GM12878 (cell line): ENCODE measurements at regions not wholly inside any gene's neighbourhood (a gene's known extent, or its start where the extent isn't known, plus 50 kb on each side); places are given as distances from the start of the nearest gene placed in this dataset.

ENCODE experiments used
- ATAC-seq: fragments of 200-7000 bp; cut with Tn5 transposase; 3 replicates; pipeline ENCODE4 v1.9.1; 2020; ENCODE audit warnings: mild to moderate bottlenecking, moderate library complexity
- BruUV-seq: library from RNA; stranded (reverse); fragments of 400-500 nt; replicated peaks from 2 replicates; lab custom pipeline; 2021; lab: Mats Ljungman, UMichigan
- CTCF ChIA-PET: fragments of 300-600 bp; sonication (Branson Sonifier 250); formaldehyde crosslinking; extraction: SDS; loops from one replicate; lab custom pipeline; 2021; ENCODE audit warnings: inconsistent platforms; lab: Yijun Ruan, JAX
- POLR2A ChIA-PET: fragments of 350-600 bp; formaldehyde crosslinking; extraction: SDS; loops from one replicate; lab custom pipeline; 2021; ENCODE audit warnings: inconsistent platforms; lab: Charles Lee
- RAD21 ChIA-PET: fragments of 300-600 bp; sonication (Branson Sonifier 250); formaldehyde crosslinking; loops from one replicate; lab custom pipeline; 2023; ENCODE audit warnings: antibody characterized with exemption; ENCODE audit not compliant: unreplicated experiment; lab: Charles Lee
- SMC1A ChIA-PET: fragments of 300-600 bp; sonication (Branson Sonifier 250); formaldehyde crosslinking; loops from one replicate; lab custom pipeline; 2023; ENCODE audit not compliant: unreplicated experiment, uncharacterized antibody; lab: Charles Lee
- DNase-seq: peaks from one replicate; pipeline ENCODE4 v3.0.0-alpha.2; 2011; ENCODE audit warnings: low read depth, low spot score
- FAIRE-seq: peaks from 3 replicates; lab custom pipeline; 2011; peaks lifted over from hg19 to GRCh38; lab: Jason Lieb, UNC
- H2AFZ ChIP-seq: 2 replicates; pipeline ENCODE4 v1.6.0; 2011; ENCODE audit warnings: low read depth, low read length, control low read depth; ENCODE audit not compliant: control insufficient read depth
- H3K27ac ChIP-seq: 2 replicates; pipeline ENCODE4 v1.5.1; 2011; ENCODE audit warnings: control low read depth; ENCODE audit not compliant: control insufficient read depth, insufficient read depth
- H3K27me3 ChIP-seq, 2 experiments: replicated peaks in 1 of 2; 2 replicates each; pipeline versions ENCODE4 v1.6.0 to v1.6.1; 2011; ENCODE audit warnings: low read length in 1 of 2; ENCODE audit not compliant: control insufficient read depth in 2 of 2, insufficient read depth in 2 of 2
- H3K36me3 ChIP-seq, 2 experiments: 2 replicates each; pipeline ENCODE4 v1.5.1; 2011; ENCODE audit warnings: low read length in 1 of 2; ENCODE audit not compliant: control insufficient read depth in 2 of 2, insufficient read depth in 2 of 2
- H3K4me1 ChIP-seq: 2 replicates; pipeline ENCODE4 v1.6.1; 2011; ENCODE audit warnings: mild to moderate bottlenecking, low read length, moderate library complexity, mixed read lengths; ENCODE audit not compliant: control insufficient read depth, insufficient read depth
- H3K4me2 ChIP-seq: 2 replicates; pipeline ENCODE4 v1.6.0; 2011; ENCODE audit warnings: control low read depth; ENCODE audit not compliant: control insufficient read depth, insufficient read depth
- H3K4me3 ChIP-seq: fragments of 200-600 bp; sonication (generic); 2 replicates; pipeline ENCODE4 v1.5.1; 2016
- H3K79me2 ChIP-seq: 2 replicates; pipeline ENCODE4 v1.6.0; 2011; ENCODE audit warnings: low read length; ENCODE audit not compliant: control insufficient read depth, insufficient read depth
- H3K9ac ChIP-seq: 2 replicates; pipeline ENCODE4 v1.8.0; 2011; ENCODE audit warnings: low read length, control low read depth, mixed read lengths; ENCODE audit not compliant: control insufficient read depth, insufficient read depth
- H3K9me3 ChIP-seq: replicated peaks from 3 replicates; pipeline ENCODE4 v1.5.1; 2011; ENCODE audit warnings: mild to moderate bottlenecking, low read length; ENCODE audit not compliant: control insufficient read depth, insufficient read depth
- H4K20me1 ChIP-seq: 2 replicates; pipeline ENCODE4 v1.6.0; 2011; ENCODE audit not compliant: control insufficient read depth, insufficient read depth
- GATAD2B ChIP-seq: fragments of 450-650 bp; conservative IDR thresholded peaks from 2 replicates; pipeline ENCODE4 v1.6.1; 2017; ENCODE audit warnings: low read depth, mild to moderate bottlenecking, moderate library complexity
- HCFC1 ChIP-seq: fragments of 150-350 bp; IDR thresholded peaks from 2 replicates; pipeline ENCODE4 v1.6.1; 2014; ENCODE audit warnings: low read length
- HDAC2 ChIP-seq: fragments of 200-600 bp; sonication (generic); IDR thresholded peaks from 2 replicates; pipeline ENCODE4 v1.6.1; 2017
- MYB ChIP-seq: fragments of 150-350 bp; IDR thresholded peaks from 2 replicates; pipeline ENCODE4 v1.6.1; 2014; ENCODE audit warnings: mild to moderate bottlenecking, low read depth, low read length, borderline replicate concordance
- RAD51 ChIP-seq: fragments of 450-650 bp; IDR thresholded peaks from 2 replicates; pipeline ENCODE4 v1.6.1; 2016; ENCODE audit warnings: moderate library complexity, mild to moderate bottlenecking, inconsistent platforms
- RB1 ChIP-seq: fragments of 450-650 bp; formaldehyde crosslinking; IDR thresholded peaks from 2 replicates; pipeline ENCODE4 v1.6.1; 2017; ENCODE audit warnings: mild to moderate bottlenecking, borderline replicate concordance
- RFX5 ChIP-seq: IDR thresholded peaks from 2 replicates; pipeline ENCODE4 v1.6.1; 2011; ENCODE audit warnings: low read depth, low read length, improper control_type of control experiment
- SRF ChIP-seq, 2 experiments: IDR thresholded peaks; 2 replicates each; pipeline ENCODE4 v1.6.1; 2011; ENCODE audit warnings: low read depth in 2 of 2, low read length in 2 of 2, mild to moderate bottlenecking in 1 of 2, moderate library complexity in 1 of 2
- ZNF207 ChIP-seq: fragments of 450-650 bp; IDR thresholded peaks from 2 replicates; pipeline ENCODE4 v1.6.1; 2014; ENCODE audit warnings: antibody characterized with exemption, mild to moderate bottlenecking, borderline replicate concordance
- ZZZ3 ChIP-seq: IDR thresholded peaks from 2 replicates; pipeline ENCODE4 v1.6.1; 2011; ENCODE audit warnings: low read depth; ENCODE audit not compliant: control insufficient read depth, insufficient read length
- WGBS: methylation state at CpG from one replicate; pipeline ENCODE4 v1.1.6; 2016; ENCODE audit warnings: low lambda C conversion rate; ENCODE audit not compliant: insufficient replicate concordance, insufficient coverage; ENCODE audit errors: missing lambda C conversion rate; 5-methylcytosine and 5-hydroxymethylcytosine counted together
- in situ Hi-C: fragments of 300-500 bp; cut with MboI; formaldehyde crosslinking; loops from 9 replicates; pipeline ENCODE4 v1.14.3; 2018; ENCODE audit warnings: mixed read lengths
- intact Hi-C: fragments of 100-400 bp; cut with micrococcal nuclease; formaldehyde crosslinking; loops from one replicate; pipeline ENCODE4 v1.14.2; 2022; ENCODE audit not compliant: unreplicated experiment
- TF ChIP-seq, protein P1 (sequence below): fragments of 450-650 bp; IDR thresholded peaks from 2 replicates; pipeline ENCODE4 v1.6.1; 2018; ENCODE audit warnings: borderline replicate concordance, mild to moderate bottlenecking; ENCODE audit not compliant: partially characterized antibody
- TF ChIP-seq, protein P2 (sequence below): IDR thresholded peaks from 2 replicates; pipeline ENCODE4 v1.6.1; 2011; ENCODE audit warnings: borderline replicate concordance, low read depth, mild to moderate bottlenecking, moderate library complexity, low read length; ENCODE audit not compliant: insufficient read depth, poor library complexity, severe bottlenecking

DNA sequence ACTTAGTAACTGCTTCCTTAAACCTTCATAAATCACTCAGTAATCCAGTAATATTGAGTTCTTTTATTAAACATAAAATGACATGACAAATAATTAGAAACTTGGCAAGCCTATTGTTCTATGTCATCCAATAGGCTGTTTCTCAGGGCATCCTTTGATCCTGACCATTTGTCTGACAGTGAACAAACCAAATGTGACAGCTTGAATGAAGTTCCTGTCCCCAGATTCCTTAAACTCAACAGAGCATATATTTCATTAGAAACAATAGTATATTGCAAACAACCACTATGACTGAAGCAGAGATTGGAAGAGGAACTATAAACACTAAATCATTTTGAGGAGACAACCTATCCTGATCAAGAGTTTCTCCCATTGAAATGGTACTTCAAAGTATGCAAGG is 113.6 kb upstream of the MDFIC2 start (continued):
- TF ChIP-seq, protein P1, sequence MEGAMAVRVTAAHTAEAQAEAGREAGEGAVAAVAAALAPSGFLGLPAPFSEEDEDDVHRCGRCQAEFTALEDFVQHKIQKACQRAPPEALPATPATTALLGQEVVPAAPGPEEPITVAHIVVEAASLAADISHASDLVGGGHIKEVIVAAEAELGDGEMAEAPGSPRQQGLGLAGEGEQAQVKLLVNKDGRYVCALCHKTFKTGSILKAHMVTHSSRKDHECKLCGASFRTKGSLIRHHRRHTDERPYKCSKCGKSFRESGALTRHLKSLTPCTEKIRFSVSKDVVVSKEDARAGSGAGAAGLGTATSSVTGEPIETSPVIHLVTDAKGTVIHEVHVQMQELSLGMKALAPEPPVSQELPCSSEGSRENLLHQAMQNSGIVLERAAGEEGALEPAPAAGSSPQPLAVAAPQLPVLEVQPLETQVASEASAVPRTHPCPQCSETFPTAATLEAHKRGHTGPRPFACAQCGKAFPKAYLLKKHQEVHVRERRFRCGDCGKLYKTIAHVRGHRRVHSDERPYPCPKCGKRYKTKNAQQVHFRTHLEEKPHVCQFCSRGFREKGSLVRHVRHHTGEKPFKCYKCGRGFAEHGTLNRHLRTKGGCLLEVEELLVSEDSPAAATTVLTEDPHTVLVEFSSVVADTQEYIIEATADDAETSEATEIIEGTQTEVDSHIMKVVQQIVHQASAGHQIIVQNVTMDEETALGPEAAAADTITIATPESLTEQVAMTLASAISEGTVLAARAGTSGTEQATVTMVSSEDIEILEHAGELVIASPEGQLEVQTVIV: no peak
- TF ChIP-seq ZNF207 (no peak), HCFC1 (no peak), ZZZ3 (no peak), HDAC2 (no peak), RAD51 (no peak), MYB (no peak), SRF (IDR thresholded peaks at IDR 0.05; ENCODE audit: low read depth in 2 of 2, low read length in 2 of 2) (no peak)
- TF ChIP-seq, protein P2, sequence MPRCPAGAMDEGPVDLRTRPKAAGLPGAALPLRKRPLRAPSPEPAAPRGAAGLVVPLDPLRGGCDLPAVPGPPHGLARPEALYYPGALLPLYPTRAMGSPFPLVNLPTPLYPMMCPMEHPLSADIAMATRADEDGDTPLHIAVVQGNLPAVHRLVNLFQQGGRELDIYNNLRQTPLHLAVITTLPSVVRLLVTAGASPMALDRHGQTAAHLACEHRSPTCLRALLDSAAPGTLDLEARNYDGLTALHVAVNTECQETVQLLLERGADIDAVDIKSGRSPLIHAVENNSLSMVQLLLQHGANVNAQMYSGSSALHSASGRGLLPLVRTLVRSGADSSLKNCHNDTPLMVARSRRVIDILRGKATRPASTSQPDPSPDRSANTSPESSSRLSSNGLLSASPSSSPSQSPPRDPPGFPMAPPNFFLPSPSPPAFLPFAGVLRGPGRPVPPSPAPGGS: no peak

DNA sequence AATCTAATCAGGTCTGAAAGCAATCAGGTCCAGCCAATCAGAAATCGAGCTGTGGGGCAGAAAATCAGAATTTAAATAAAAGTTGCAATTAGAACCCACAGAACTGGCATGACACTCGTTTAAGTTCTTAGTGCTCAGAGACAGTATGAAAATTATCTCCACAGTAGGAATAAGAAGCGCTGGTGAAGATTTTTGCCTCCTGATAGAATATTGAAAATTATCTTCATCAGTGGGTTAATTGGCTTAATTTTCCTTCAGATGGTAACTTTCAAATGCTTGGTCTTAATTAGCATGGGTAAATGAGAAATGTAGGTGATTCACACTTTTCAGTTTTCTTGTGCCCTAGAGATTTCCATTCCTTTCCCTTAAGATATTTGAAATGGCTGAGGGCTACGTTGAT is 109.1 kb upstream of the MDFIC2 start:
- H3K27me3 ChIP-seq: no peaks in the 10 kb centered on the region
- in situ Hi-C loops: no loop called here
- ChIA-PET RAD21 (no interaction called here), SMC1A (no interaction called here), POLR2A (no interaction called here), CTCF (no interaction called here)
- no peak overlapping the region for H2AFZ ChIP-seq
- no peaks in the 10 kb centered on the region for H3K36me3 ChIP-seq
- DNase-seq (no peak), ATAC-seq (no peak), FAIRE-seq (no peak)
- H3K4me3 ChIP-seq: no peak overlapping the region
- no TSS peak for BruUV-seq
- no peak overlapping the region for H3K4me2 ChIP-seq
- no peak overlapping the region for H3K9ac ChIP-seq
- intact Hi-C loops: no loop called here
- TF ChIP-seq RFX5: no peak
- TF ChIP-seq GATAD2B: no peak
- TF ChIP-seq RB1: no peak
- H3K27ac ChIP-seq: no peak overlapping the region
- H3K4me1 ChIP-seq: no peaks in the 10 kb centered on the region
- no peaks in the 10 kb centered on the region for H3K79me2 ChIP-seq
- H4K20me1 ChIP-seq: no peaks in the 10 kb centered on the region
- 25% methylated on average over 4 of the region's 4 CpGs for WGBS
- H3K9me3 ChIP-seq: no peaks in the 10 kb centered on the region
